Duodenal mucosa (tissue), 2 donors: ENCODE measurements at regions not wholly inside any gene's neighbourhood (a gene's known extent, or its start where the extent isn't known, plus 50 kb on each side); places are given as distances from the start of the nearest gene placed in this dataset.

Experiments used
- H3K27ac ChIP-seq: one replicate; pipeline ENCODE4 v1.7.0; 2013; ENCODE audit warnings: low read depth, low read length
- H3K27me3 ChIP-seq, 2 donors: one replicate each; pipeline ENCODE4 v1.7.0; 2013; ENCODE audit warnings: low read length in 2 of 2, control low read depth in 1 of 2; ENCODE audit not compliant: insufficient read depth in 2 of 2, control insufficient read depth in 1 of 2
- H3K36me3 ChIP-seq, 2 donors: one replicate each; pipeline ENCODE4 v1.7.0; 2013; ENCODE audit warnings: low read length in 2 of 2, control low read depth in 1 of 2; ENCODE audit not compliant: insufficient read depth in 2 of 2, control insufficient read depth in 1 of 2
- H3K4me1 ChIP-seq, 2 donors: one replicate each; pipeline ENCODE4 v1.7.0; 2013; ENCODE audit warnings: low read length in 2 of 2, control low read depth in 1 of 2; ENCODE audit not compliant: insufficient read depth in 2 of 2, control insufficient read depth in 1 of 2
- H3K4me3 ChIP-seq, 2 donors: one replicate each; pipeline ENCODE4 v1.7.0; 2013; ENCODE audit warnings: low read length in 2 of 2, low read depth in 1 of 2
- H3K9ac ChIP-seq, 2 donors: one replicate each; pipeline ENCODE4 v1.7.0; 2013; ENCODE audit warnings: low read length in 2 of 2, low read depth in 1 of 2
- H3K9me3 ChIP-seq, 2 donors: one replicate each; pipeline ENCODE4 v1.7.0; 2013; ENCODE audit warnings: low read length in 2 of 2, control low read depth in 1 of 2; ENCODE audit not compliant: control insufficient read depth in 1 of 2

GRCh38 chr3:76049776-76050175 lies 264.4 kb upstream of the ZNF717 start:
- no peaks in the 10 kb centered on the region for H3K9me3 ChIP-seq

GRCh38 chr3:76051145-76051544 lies 265.8 kb upstream of the ZNF717 start:
- H3K27ac ChIP-seq, result no peak overlapping the region
- no peak overlapping the region for H3K9ac ChIP-seq
- no peaks in the 10 kb centered on the region for H3K36me3 ChIP-seq
- H3K4me3 ChIP-seq, result no peak overlapping the region
- no peaks in the 10 kb centered on the region for H3K27me3 ChIP-seq
- no peaks in the 10 kb centered on the region for H3K4me1 ChIP-seq
- no peaks in the 10 kb centered on the region for H3K9me3 ChIP-seq

More at GRCh38 chr3:76049776-76050175, 264.4 kb upstream of the ZNF717 start:
- Histone ChIP-seq H3K4me1 (no peaks in the 10 kb centered on the region), H3K27ac (no peak overlapping the region), H3K27me3 (no peaks in the 10 kb centered on the region), H3K4me3 (no peak overlapping the region), H3K36me3 (no peaks in the 10 kb centered on the region), H3K9ac (no peak overlapping the region)

GRCh38 chr3:76054404-76054803 lies 269.1 kb upstream of the ZNF717 start:
- H3K27ac ChIP-seq, result no peak overlapping the region
- H3K4me1 ChIP-seq, result no peaks in the 10 kb centered on the region
- H3K27me3 ChIP-seq, result no peaks in the 10 kb centered on the region
- H3K9me3 ChIP-seq, result no peaks in the 10 kb centered on the region
- no peak overlapping the region for H3K9ac ChIP-seq
- H3K4me3 ChIP-seq, result no peak overlapping the region
- H3K36me3 ChIP-seq, result no peaks in the 10 kb centered on the region

GRCh38 chr3:76061654-76062053 lies 276.3 kb upstream of the ZNF717 start:
- Histone ChIP-seq H3K27ac (no peak overlapping the region), H3K27me3 (no peaks in the 10 kb centered on the region), H3K36me3 (no peaks in the 10 kb centered on the region), H3K9me3 (no peaks in the 10 kb centered on the region), H3K4me3 (no peak overlapping the region), H3K9ac (no peak overlapping the region), H3K4me1 (no peaks in the 10 kb centered on the region)

- Histone ChIP-seq H3K27ac (no peak overlapping the region), H3K4me3 (no peak overlapping the region), H3K36me3 (no peaks in the 10 kb centered on the region), H3K27me3 (no peaks in the 10 kb centered on the region), H3K9me3 (no peaks in the 10 kb centered on the region), H3K9ac (no peak overlapping the region), H3K4me1 (no peaks in the 10 kb centered on the region)
These were observed 277.7 kb upstream of the ZNF717 start for GRCh38 chr3:76063019-76063418.

- Histone ChIP-seq H3K9me3 (no peaks in the 10 kb centered on the region), H3K9ac (no peak overlapping the region), H3K36me3 (no peaks in the 10 kb centered on the region), H3K4me3 (no peak overlapping the region), H3K27ac (no peak overlapping the region), H3K4me1 (no peaks in the 10 kb centered on the region), H3K27me3 (no peaks in the 10 kb centered on the region)
These were observed 278.5 kb upstream of the ZNF717 start for GRCh38 chr3:76063811-76064210.

GRCh38 chr3:76065964-76066363 lies 280.6 kb upstream of the ZNF717 start:
- no peaks in the 10 kb centered on the region for H3K4me1 ChIP-seq
- no peaks in the 10 kb centered on the region for H3K9me3 ChIP-seq
- H3K9ac ChIP-seq, result no peak overlapping the region
- H3K36me3 ChIP-seq, result no peaks in the 10 kb centered on the region
- H3K4me3 ChIP-seq, result no peak overlapping the region
- no peaks in the 10 kb centered on the region for H3K27me3 ChIP-seq
- no peak overlapping the region for H3K27ac ChIP-seq

GRCh38 chr3:76078101-76078500 lies 292.8 kb upstream of the ZNF717 start:
- H3K36me3 ChIP-seq, result no peaks in the 10 kb centered on the region
- H3K27me3 ChIP-seq, result no peaks in the 10 kb centered on the region
- H3K4me3 ChIP-seq, result no peak overlapping the region
- H3K9me3 ChIP-seq, result no peaks in the 10 kb centered on the region
- H3K4me1 ChIP-seq, result no peaks in the 10 kb centered on the region
- no peak overlapping the region for H3K27ac ChIP-seq
- no peak overlapping the region for H3K9ac ChIP-seq

GRCh38 chr3:76083992-76084391 lies 298.6 kb upstream of the ZNF717 start:
- peaks cover 0 to 4% of the 10 kb centered on the region in 2 donors for H3K9me3 ChIP-seq
- H3K36me3 ChIP-seq, result no peaks in the 10 kb centered on the region
- no peaks in the 10 kb centered on the region for H3K27me3 ChIP-seq
- no peak overlapping the region for H3K9ac ChIP-seq
- H3K4me1 ChIP-seq, result no peaks in the 10 kb centered on the region
- no peak overlapping the region for H3K4me3 ChIP-seq
- no peak overlapping the region for H3K27ac ChIP-seq

GRCh38 chr3:76096036-76096435 lies 310.7 kb upstream of the ZNF717 start:
- H3K36me3 ChIP-seq, result no peaks in the 10 kb centered on the region
- no peaks in the 10 kb centered on the region for H3K27me3 ChIP-seq
- H3K4me3 ChIP-seq, result no peak overlapping the region
- H3K9me3 ChIP-seq, result no peaks in the 10 kb centered on the region
- H3K27ac ChIP-seq, result no peak overlapping the region
- H3K9ac ChIP-seq, result no peak overlapping the region
- H3K4me1 ChIP-seq, result no peaks in the 10 kb centered on the region
